H1 (cell line): ENCODE measurements at regions not wholly inside any gene's neighbourhood (a gene's known extent, or its start where the extent isn't known, plus 50 kb on each side); places are given as distances from the start of the nearest gene placed in this dataset.

Experiments
- CTCF ChIA-PET: fragments of 300-600 bp; sonication (Branson Sonifier 250); formaldehyde crosslinking; loops from one replicate; lab custom pipeline; 2021; ENCODE audit not compliant: partially characterized antibody; lab: Charles Lee
- POLR2A ChIA-PET: fragments of 300-600 bp; sonication (Branson Sonifier 250); formaldehyde crosslinking; loops from one replicate; lab custom pipeline; 2021; ENCODE audit warnings: inconsistent platforms; ENCODE audit not compliant: partially characterized antibody; lab: Charles Lee
- DNase-seq, 2 experiments: peaks; one replicate each; pipeline versions ENCODE4 v3.0.0 to v3.0.0-alpha.2; 2010 to 2022; ENCODE audit warnings: low spot score in 2 of 2, low read depth in 1 of 2, mixed read lengths in 1 of 2
- FAIRE-seq: peaks from 2 replicates; lab custom pipeline; 2011; peaks lifted over from hg19 to GRCh38; lab: Jason Lieb, UNC
- H2AFZ ChIP-seq: 2 replicates; pipeline ENCODE4 v1.8.1; 2012; ENCODE audit warnings: low read length, inconsistent platforms
- H2AK5ac ChIP-seq: 2 replicates; pipeline ENCODE4 v1.6.1; 2013; ENCODE audit warnings: low read depth, low read length
- H2BK120ac ChIP-seq: replicated peaks from 2 replicates; pipeline ENCODE3; 2013; ENCODE audit warnings: low read depth, low read length, inconsistent platforms
- H2BK12ac ChIP-seq: 2 replicates; pipeline ENCODE4 v1.6.1; 2013; ENCODE audit warnings: low read depth, low read length
- H2BK15ac ChIP-seq: 2 replicates; pipeline ENCODE4 v1.6.1; 2013; ENCODE audit warnings: low read length
- H2BK20ac ChIP-seq: 2 replicates; pipeline ENCODE4 v1.6.1; 2013; ENCODE audit warnings: low read length
- H2BK5ac ChIP-seq: 2 replicates; pipeline ENCODE4 v1.6.1; 2013; ENCODE audit warnings: low read depth, low read length
- H3K14ac ChIP-seq: 2 replicates; pipeline ENCODE4 v1.6.1; 2013; ENCODE audit warnings: inconsistent platforms; ENCODE audit not compliant: insufficient read length
- H3K18ac ChIP-seq: 2 replicates; pipeline ENCODE4 v1.6.1; 2013; ENCODE audit warnings: low read length; ENCODE audit errors: extremely low read depth
- H3K23ac ChIP-seq: 2 replicates; pipeline ENCODE4 v1.6.1; 2013; ENCODE audit warnings: inconsistent platforms; ENCODE audit not compliant: insufficient read length
- H3K23me2 ChIP-seq: 2 replicates; pipeline ENCODE4 v1.6.1; 2013; ENCODE audit warnings: low read depth, low read length
- H3K27ac ChIP-seq: 2 replicates; pipeline ENCODE4 v1.6.1; 2011; ENCODE audit warnings: low read depth, low read length, inconsistent platforms
- H3K27me3 ChIP-seq, 4 experiments: replicated peaks in 1 of 4; 1 replicate in 1 of 4; 2 replicates in 3 of 4; pipeline versions ENCODE4 v1.6.1 to v1.8.1; 2011 to 2013; ENCODE audit warnings: low read length in 3 of 4, mild to moderate bottlenecking in 3 of 4, inconsistent platforms in 2 of 4, mixed read lengths in 2 of 4, moderate library complexity in 1 of 4; ENCODE audit not compliant: control insufficient read depth in 3 of 4, insufficient read depth in 3 of 4; ENCODE audit errors: extremely low read depth in 1 of 4
- H3K36me3 ChIP-seq, 4 experiments: 2 replicates each; pipeline versions ENCODE4 v1.6.1 to v1.8.1; 2011 to 2013; ENCODE audit warnings: mild to moderate bottlenecking in 4 of 4, low read length in 3 of 4, moderate library complexity in 2 of 4, control low read depth in 1 of 4, inconsistent platforms in 1 of 4; ENCODE audit not compliant: insufficient read depth in 4 of 4, control insufficient read depth in 2 of 4
- H3K4ac ChIP-seq: replicated peaks from 2 replicates; pipeline ENCODE3; 2013; ENCODE audit warnings: low read length, low read depth, mixed read lengths, inconsistent platforms; ENCODE audit not compliant: insufficient read length
- H3K4me1 ChIP-seq, 4 experiments: replicated peaks in 1 of 4; 1 replicate in 1 of 4; 2 replicates in 3 of 4; pipeline versions ENCODE4 v1.6.1 to v1.8.1; 2011 to 2013; ENCODE audit warnings: low read length in 3 of 4, inconsistent platforms in 2 of 4, mixed read lengths in 1 of 4; ENCODE audit not compliant: insufficient read depth in 4 of 4, control insufficient read depth in 3 of 4
- H3K4me2 ChIP-seq, 2 experiments: 2 replicates each; pipeline versions ENCODE4 v1.6.1 to v1.8.1; 2011 to 2013; ENCODE audit warnings: low read depth in 2 of 2, low read length in 2 of 2, control low read depth in 1 of 2, inconsistent platforms in 1 of 2, mild to moderate bottlenecking in 1 of 2; ENCODE audit not compliant: insufficient read depth in 1 of 2
- H3K4me3 ChIP-seq, 4 experiments: fragments of 200-600, 300-600 bp in 1 of 4; sonication (generic), shearing (Covaris generic), sonication (Bioruptor Twin) in 1 of 4; 2 replicates each; pipeline versions ENCODE4 v1.5.1 to v1.8.1; 2011 to 2016; ENCODE audit warnings: low read length in 4 of 4, low read depth in 3 of 4, control low read depth in 2 of 4, inconsistent platforms in 2 of 4, mild to moderate bottlenecking in 2 of 4, mixed read lengths in 1 of 4, moderate library complexity in 1 of 4; ENCODE audit not compliant: insufficient read depth in 2 of 4; ENCODE audit errors: extremely low read depth in 1 of 4
- H3K56ac ChIP-seq: replicated peaks from 2 replicates; pipeline ENCODE3; 2013; ENCODE audit warnings: low read depth, mild to moderate bottlenecking, mixed read lengths, low read length, inconsistent platforms; ENCODE audit not compliant: insufficient read length
- H3K79me1 ChIP-seq: 2 replicates; pipeline ENCODE4 v1.6.1; 2013; ENCODE audit warnings: low read depth, low read length, control low read depth
- H3K79me2 ChIP-seq, 2 experiments: 2 replicates each; pipeline versions ENCODE4 v1.6.1 to v1.8.1; 2012 to 2013; ENCODE audit warnings: low read length in 2 of 2, mild to moderate bottlenecking in 2 of 2, inconsistent platforms in 1 of 2; ENCODE audit not compliant: insufficient read depth in 2 of 2, control insufficient read depth in 1 of 2
- H3K9ac ChIP-seq, 4 experiments: replicated peaks in 1 of 4; 1 replicate in 1 of 4; 2 replicates in 3 of 4; pipeline versions ENCODE4 v1.6.1 to v1.8.1; 2011 to 2013; ENCODE audit warnings: low read depth in 3 of 4, low read length in 3 of 4, control low read depth in 2 of 4, mild to moderate bottlenecking in 2 of 4, moderate library complexity in 2 of 4, inconsistent platforms in 1 of 4; ENCODE audit errors: extremely low read depth in 1 of 4
- H3K9me3 ChIP-seq, 2 experiments: 2 replicates each; pipeline versions ENCODE4 v1.6.1 to v1.8.1; 2012 to 2013; ENCODE audit warnings: mild to moderate bottlenecking in 2 of 2, moderate library complexity in 2 of 2, control low read depth in 1 of 2, inconsistent platforms in 1 of 2, low read depth in 1 of 2, low read length in 1 of 2, mixed read lengths in 1 of 2; ENCODE audit not compliant: insufficient read depth in 2 of 2
- H4K20me1 ChIP-seq, 2 experiments: replicated peaks in 1 of 2; 2 replicates each; pipeline versions ENCODE3 to v1.8.1; 2011 to 2013; ENCODE audit warnings: inconsistent platforms in 2 of 2, low read length in 2 of 2, mild to moderate bottlenecking in 1 of 2; ENCODE audit not compliant: insufficient read depth in 2 of 2, control insufficient read depth in 1 of 2
- H4K5ac ChIP-seq: 2 replicates; pipeline ENCODE4 v1.6.1; 2013; ENCODE audit warnings: low read length, low read depth, mixed read lengths, inconsistent platforms; ENCODE audit not compliant: insufficient read length
- H4K8ac ChIP-seq: 2 replicates; pipeline ENCODE4 v1.8.0; 2013; ENCODE audit warnings: mild to moderate bottlenecking, moderate library complexity, low read length, inconsistent platforms; ENCODE audit not compliant: insufficient read depth; ENCODE audit errors: extremely low read depth
- H4K91ac ChIP-seq: replicated peaks from 2 replicates; pipeline ENCODE3; 2013; ENCODE audit warnings: low read length, mixed read lengths, inconsistent platforms; ENCODE audit not compliant: insufficient read length
- ASH2L ChIP-seq: fragments of 200-600, 300-600 bp; sonication (generic); IDR thresholded peaks from one replicate; pipeline ENCODE4 v1.7.1; 2017; ENCODE audit warnings: low read length
- JUN ChIP-seq: IDR thresholded peaks from 2 replicates; pipeline ENCODE4 v1.6.1; 2011; ENCODE audit warnings: low read depth, mild to moderate bottlenecking, improper control_type of control experiment, low read length
- NANOG ChIP-seq: IDR thresholded peaks from 2 replicates; pipeline ENCODE4 v1.6.1; 2011; ENCODE audit warnings: low read length, low read depth, mild to moderate bottlenecking, inconsistent platforms; ENCODE audit not compliant: insufficient read depth, poor library complexity, severe bottlenecking
- SP2 ChIP-seq: IDR thresholded peaks from 2 replicates; pipeline ENCODE4 v1.6.1; 2012; ENCODE audit warnings: mild to moderate bottlenecking, low read length, inconsistent platforms
- WGBS, 2 experiments: shearing (Covaris generic) in 1 of 2; methylation state at CpG; one replicate each; pipeline versions ENCODE4 v1.1.6 to v1.1.7; 2013 to 2015; ENCODE audit warnings: low lambda C conversion rate in 2 of 2, mixed read lengths in 2 of 2, inconsistent platforms in 1 of 2, low coverage in 1 of 2, missing lambda C conversion rate in 1 of 2; ENCODE audit not compliant: insufficient replicate concordance in 2 of 2, insufficient coverage in 1 of 2, insufficient read length in 1 of 2; ENCODE audit errors: extremely low coverage in 1 of 2, missing lambda C conversion rate in 1 of 2; 5-methylcytosine and 5-hydroxymethylcytosine counted together

GRCh38 chr1:185406006-185406690, 89.1 kb upstream of the IVNS1ABP start:
- no peak for DNase-seq
- no peak overlapping the region for H3K27ac ChIP-seq
- POLR2A ChIA-PET = interaction anchor here (0.8 kb wide), 1 partner anchor 89 kb away, joined by 3 read pairs; the partner anchor contains the start of gene IVNS1ABP
- no peak overlapping the region for H2AFZ ChIP-seq
- no peak overlapping the region for H3K4me2 ChIP-seq
- H3K18ac ChIP-seq = no peak overlapping the region
- TF ChIP-seq SP2 (no peak), ASH2L (no peak), NANOG (no peak), JUN (no peak)
- TF ChIP-seq, all 59 proteins: peak for 0
- Histone ChIP-seq H3K23ac (no peak overlapping the region), H2BK20ac (no peak overlapping the region; the same call in 1 of the 2 replicates), H2BK15ac (no peak overlapping the region), H3K14ac (no peak overlapping the region), H3K4me1 (peaks cover 0 to 7% (median under 1%) of the 10 kb centered on the region in 4 experiments; a peak in 1 of 7 replicates), H3K23me2 (no peaks in the 10 kb centered on the region; the same call in 1 of the 2 replicates), H2BK12ac (no peak overlapping the region), H3K27me3 (no peaks in the 10 kb centered on the region), H3K36me3 (no peaks in the 10 kb centered on the region), H3K79me2 (no peaks in the 10 kb centered on the region), H3K9me3 (peaks cover 0 to 3% of the 10 kb centered on the region in 2 experiments; a peak in 1 of 4 replicates), H4K91ac (no peak overlapping the region), H3K79me1 (no peaks in the 10 kb centered on the region), H2AK5ac (no peak overlapping the region), H3K4me3 (no peak overlapping the region), H4K8ac (no peak overlapping the region; the same call in 1 of the 2 replicates), H4K5ac (no peak overlapping the region), H3K4ac (no peak overlapping the region), H2BK120ac (no peak overlapping the region), H2BK5ac (no peak overlapping the region), H4K20me1 (no peaks in the 10 kb centered on the region), H3K9ac (no peak overlapping the region), H3K56ac (no peak overlapping the region)
- 93% methylated on average over 3 of the region's 3 CpGs; no CpG with 5 or more reads in 1 of the 2 experiments for WGBS, 2 experiments
- CTCF ChIA-PET = interaction anchor here (1.5 kb wide), 1 partner anchor 10 kb away, joined by 5 read pairs; no protein-coding TSS in a partner anchor
- no peak for FAIRE-seq
